ENCODE measurements at regions not wholly inside any gene's neighbourhood (a gene's known extent, or its start where the extent isn't known, plus 50 kb on each side); places are given as distances from the start of the nearest gene placed in this dataset.

DNA sequence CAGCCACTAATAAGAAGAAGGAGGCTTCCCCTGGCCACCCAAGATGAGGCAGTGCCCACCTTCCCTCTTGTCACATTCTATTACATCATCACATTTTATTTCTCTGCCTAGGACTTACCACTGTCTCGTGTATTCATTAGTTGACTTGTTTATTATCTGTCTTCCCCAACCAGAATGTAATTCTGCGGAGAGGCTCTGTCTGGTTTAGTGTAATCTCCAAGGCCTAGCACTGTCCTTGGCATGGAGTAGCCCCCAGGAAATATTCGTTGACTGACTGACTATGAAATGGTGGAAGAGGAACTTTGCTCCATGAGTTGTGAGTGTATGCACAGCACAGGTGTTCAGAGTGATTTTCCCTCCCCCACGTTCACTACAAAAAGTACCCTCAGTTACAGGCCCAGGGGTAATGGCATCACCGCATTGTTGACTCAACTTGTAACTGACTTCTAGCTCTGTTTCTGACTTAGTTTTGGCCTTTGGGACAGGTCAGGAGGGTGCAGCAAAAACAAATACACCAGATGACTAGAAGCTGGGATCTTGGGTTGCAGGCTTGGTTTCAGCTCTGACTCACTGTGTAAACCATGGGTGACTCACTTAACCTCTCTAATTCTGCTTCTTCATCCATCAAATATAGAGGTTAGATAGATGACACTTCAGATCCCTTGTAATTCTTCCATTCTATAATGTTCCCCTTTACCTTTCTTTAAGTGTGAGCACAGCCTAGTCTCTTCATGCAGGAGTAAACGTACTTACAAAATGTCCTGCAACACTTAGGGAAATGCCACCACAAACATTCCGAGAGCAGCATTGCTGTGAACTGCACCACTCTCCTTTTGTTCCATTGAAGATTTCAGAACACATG lies 229.7 kb downstream of the KCNRG start (continued):
- TF ChIP-seq TSHZ2 (CRISPR knock-in tag; IDR thresholded peaks at IDR 0.05) (no peak), TOX (CRISPR knock-in tag; IDR thresholded peaks at IDR 0.05; ENCODE audit: borderline replicate concordance) (no peak)

- TF ChIP-seq ZNF70 (CRISPR knock-in tag; IDR thresholded peaks at IDR 0.05): no peak
- TF ChIP-seq ESRRG (CRISPR knock-in tag; IDR thresholded peaks at IDR 0.05): no peak
- TF ChIP-seq ZFP3 (CRISPR knock-in tag; IDR thresholded peaks at IDR 0.05): no peak
- TF ChIP-seq, protein P1, sequence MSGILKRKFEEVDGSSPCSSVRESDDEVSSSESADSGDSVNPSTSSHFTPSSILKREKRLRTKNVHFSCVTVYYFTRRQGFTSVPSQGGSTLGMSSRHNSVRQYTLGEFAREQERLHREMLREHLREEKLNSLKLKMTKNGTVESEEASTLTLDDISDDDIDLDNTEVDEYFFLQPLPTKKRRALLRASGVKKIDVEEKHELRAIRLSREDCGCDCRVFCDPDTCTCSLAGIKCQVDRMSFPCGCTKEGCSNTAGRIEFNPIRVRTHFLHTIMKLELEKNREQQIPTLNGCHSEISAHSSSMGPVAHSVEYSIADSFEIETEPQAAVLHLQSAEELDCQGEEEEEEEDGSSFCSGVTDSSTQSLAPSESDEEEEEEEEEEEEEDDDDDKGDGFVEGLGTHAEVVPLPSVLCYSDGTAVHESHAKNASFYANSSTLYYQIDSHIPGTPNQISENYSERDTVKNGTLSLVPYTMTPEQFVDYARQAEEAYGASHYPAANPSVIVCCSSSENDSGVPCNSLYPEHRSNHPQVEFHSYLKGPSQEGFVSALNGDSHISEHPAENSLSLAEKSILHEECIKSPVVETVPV (CRISPR knock-in tag; IDR thresholded peaks at IDR 0.05): no peak
- TF ChIP-seq CREB5 (CRISPR knock-in tag; IDR thresholded peaks at IDR 0.05; ENCODE audit: low read depth): no peak
- no peak for TF ChIP-seq ZFP30 (CRISPR knock-in tag; IDR thresholded peaks at IDR 0.05)
- no peak for TF ChIP-seq TCF4 (CRISPR knock-in tag; IDR thresholded peaks at IDR 0.05; ENCODE audit: borderline replicate concordance)
- no peak for TF ChIP-seq ZNF8 (CRISPR knock-in tag; IDR thresholded peaks at IDR 0.05)
- TF ChIP-seq PPARA (CRISPR knock-in tag; IDR thresholded peaks at IDR 0.05; ENCODE audit: borderline replicate concordance): no peak
- ATAC-seq: no peak
These were observed 232.0 kb downstream of the KCNRG start for GRCh38 chr13:50247223-50247622.

GRCh38 chr13:50248516-50249143 lies 233.4 kb downstream of the KCNRG start:
- no peak for ATAC-seq
- TF ChIP-seq RARB (CRISPR knock-in tag; IDR thresholded peaks at IDR 0.05) (no peak), ZNF8 (CRISPR knock-in tag; IDR thresholded peaks at IDR 0.05) (no peak), POU6F1 (CRISPR knock-in tag; IDR thresholded peaks at IDR 0.05; ENCODE audit: borderline replicate concordance, low read depth) (no peak), TOX (CRISPR knock-in tag; IDR thresholded peaks at IDR 0.05; ENCODE audit: borderline replicate concordance) (no peak), ISL1 (CRISPR knock-in tag; IDR thresholded peaks at IDR 0.05) (no peak), OSR1 (CRISPR knock-in tag; IDR thresholded peaks at IDR 0.05) (no peak), ZFP3 (CRISPR knock-in tag; IDR thresholded peaks at IDR 0.05) (no peak), BACH2 (CRISPR knock-in tag; IDR thresholded peaks at IDR 0.05; ENCODE audit: borderline replicate concordance) (no peak), TCF4 (CRISPR knock-in tag; IDR thresholded peaks at IDR 0.05; ENCODE audit: borderline replicate concordance) (no peak), ZC3H10 (CRISPR knock-in tag; IDR thresholded peaks at IDR 0.05) (no peak), ARNTL (CRISPR knock-in tag; IDR thresholded peaks at IDR 0.05; ENCODE audit: borderline replicate concordance, low read depth) (no peak)
- TF ChIP-seq, protein P2, sequence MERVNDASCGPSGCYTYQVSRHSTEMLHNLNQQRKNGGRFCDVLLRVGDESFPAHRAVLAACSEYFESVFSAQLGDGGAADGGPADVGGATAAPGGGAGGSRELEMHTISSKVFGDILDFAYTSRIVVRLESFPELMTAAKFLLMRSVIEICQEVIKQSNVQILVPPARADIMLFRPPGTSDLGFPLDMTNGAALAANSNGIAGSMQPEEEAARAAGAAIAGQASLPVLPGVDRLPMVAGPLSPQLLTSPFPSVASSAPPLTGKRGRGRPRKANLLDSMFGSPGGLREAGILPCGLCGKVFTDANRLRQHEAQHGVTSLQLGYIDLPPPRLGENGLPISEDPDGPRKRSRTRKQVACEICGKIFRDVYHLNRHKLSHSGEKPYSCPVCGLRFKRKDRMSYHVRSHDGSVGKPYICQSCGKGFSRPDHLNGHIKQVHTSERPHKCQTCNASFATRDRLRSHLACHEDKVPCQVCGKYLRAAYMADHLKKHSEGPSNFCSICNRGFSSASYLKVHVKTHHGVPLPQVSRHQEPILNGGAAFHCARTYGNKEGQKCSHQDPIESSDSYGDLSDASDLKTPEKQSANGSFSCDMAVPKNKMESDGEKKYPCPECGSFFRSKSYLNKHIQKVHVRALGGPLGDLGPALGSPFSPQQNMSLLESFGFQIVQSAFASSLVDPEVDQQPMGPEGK (CRISPR knock-in tag; IDR thresholded peaks at IDR 0.05; ENCODE audit: borderline replicate concordance): no peak

Measured in SK-N-SH treated with all-trans-retinoic acid at 6 μM for 48 hours (cell line).